K562 (cell line): ENCODE measurements at regions not wholly inside any gene's neighbourhood (a gene's known extent, or its start where the extent isn't known, plus 50 kb on each side); places are given as distances from the start of the nearest gene placed in this dataset.

Experiments
- ATAC-seq: fragments of 200-7000 bp; cut with Tn5 transposase; 3 replicates; pipeline ENCODE4 v1.9.1; 2020; ENCODE audit warnings: moderate library complexity
- BruUV-seq: library from RNA; stranded (reverse); fragments of 400-500 nt; replicated peaks from 2 replicates; lab custom pipeline; 2021; lab: Mats Ljungman, UMichigan
- CTCF ChIA-PET: fragments of 300-600 bp; formaldehyde crosslinking; extraction: SDS; loops from one replicate; lab custom pipeline; 2021; ENCODE audit warnings: low intra/inter-chr PET ratio; lab: Yijun Ruan, JAX
- POLR2A ChIA-PET: fragments of 300-600, 350-650 bp; sonication (Branson Sonifier 250); formaldehyde crosslinking; extraction: SDS; loops from one replicate; lab custom pipeline; 2021; ENCODE audit warnings: antibody characterized with exemption, inconsistent platforms; lab: Yijun Ruan, JAX
- DNase-seq, 4 experiments: peaks; one replicate each; pipeline versions ENCODE4 v3.0.0 to v3.0.0-alpha.2; 2011 to 2018; ENCODE audit warnings: low spot score in 3 of 4, mixed read lengths in 3 of 4; ENCODE audit errors: extremely low read depth in 1 of 4
- FAIRE-seq: peaks from 2 replicates; lab custom pipeline; 2011; peaks lifted over from hg19 to GRCh38; lab: Jason Lieb, UNC
- H2AFZ ChIP-seq: 2 replicates; pipeline ENCODE4 v1.6.0; 2011; ENCODE audit warnings: low read depth, low read length, control low read depth, inconsistent platforms
- H3K27ac ChIP-seq: fragments of 200-600 bp; 3 replicates; pipeline ENCODE4 v1.8.0; 2011; ENCODE audit warnings: low read depth, mild to moderate bottlenecking, control low read depth, inconsistent platforms, low read length, moderate library complexity, mixed read lengths; ENCODE audit errors: extremely low read depth
- H3K27me3 ChIP-seq, 2 experiments: fragments of 300-600 bp in 1 of 2; 2 replicates in 1 of 2; 3 replicates in 1 of 2; pipeline versions ENCODE4 v1.6.0 to v1.8.0; 2011; ENCODE audit warnings: inconsistent platforms in 2 of 2, low read length in 2 of 2, mild to moderate bottlenecking in 1 of 2, mixed read lengths in 1 of 2, moderate library complexity in 1 of 2; ENCODE audit not compliant: control insufficient read depth in 2 of 2, insufficient read depth in 2 of 2
- H3K36me3 ChIP-seq: fragments of 300-600 bp; 3 replicates; pipeline ENCODE4 v1.8.0; 2011; ENCODE audit warnings: mild to moderate bottlenecking, low read length, inconsistent platforms; ENCODE audit not compliant: control insufficient read depth, insufficient read depth
- H3K4me1 ChIP-seq, 2 experiments: fragments of 200-600 bp in 1 of 2; replicated peaks in 1 of 2; 2 replicates in 1 of 2; 3 replicates in 1 of 2; pipeline versions ENCODE4 v1.5.1 to v1.8.0; 2011; ENCODE audit warnings: inconsistent platforms in 2 of 2, low read length in 2 of 2, mild to moderate bottlenecking in 1 of 2, mixed read lengths in 1 of 2, moderate library complexity in 1 of 2; ENCODE audit not compliant: control insufficient read depth in 2 of 2, insufficient read depth in 2 of 2
- H3K4me2 ChIP-seq: 2 replicates; pipeline ENCODE4 v1.6.1; 2011; ENCODE audit warnings: low read length, control low read depth, inconsistent platforms, mixed read lengths; ENCODE audit not compliant: insufficient read depth
- H3K4me3 ChIP-seq: fragments of 200-600 bp; sonication (generic), shearing (Covaris generic); 2 replicates; pipeline ENCODE4 v1.5.1; 2016; ENCODE audit warnings: control low read depth, inconsistent platforms
- H3K79me2 ChIP-seq: fragments of 200-600 bp; 3 replicates; pipeline ENCODE4 v1.8.0; 2011; ENCODE audit warnings: low read length, inconsistent platforms; ENCODE audit not compliant: control insufficient read depth, insufficient read depth
- H3K9ac ChIP-seq, 2 experiments: 2 replicates each; pipeline versions ENCODE4 v1.6.0 to v1.6.1; 2011; ENCODE audit warnings: low read depth in 2 of 2, low read length in 2 of 2, control low read depth in 1 of 2, inconsistent platforms in 1 of 2, mild to moderate bottlenecking in 1 of 2, mixed read lengths in 1 of 2; ENCODE audit not compliant: insufficient read depth in 1 of 2
- H3K9me1 ChIP-seq: one replicate; pipeline ENCODE4 v1.6.0; 2011; ENCODE audit warnings: inconsistent platforms, mild to moderate bottlenecking, low read length, moderate library complexity; ENCODE audit not compliant: control insufficient read depth, insufficient read depth
- H3K9me3 ChIP-seq: replicated peaks from 2 replicates; pipeline ENCODE4 v1.5.1; 2011; ENCODE audit warnings: low read depth, low read length, inconsistent platforms; ENCODE audit not compliant: control insufficient read depth, insufficient read depth
- H4K20me1 ChIP-seq: replicated peaks from 2 replicates; pipeline ENCODE4 v1.6.1; 2011; ENCODE audit warnings: low read length, inconsistent platforms, mixed read lengths; ENCODE audit not compliant: control insufficient read depth, insufficient read depth
- ARHGAP35 ChIP-seq: fragments of 450-650 bp; IDR thresholded peaks from 2 replicates; pipeline ENCODE4 v1.6.1; 2018; ENCODE audit not compliant: partially characterized antibody
- CREB1 ChIP-seq, 2 experiments: sonication (generic) in 1 of 2; formaldehyde crosslinking in 1 of 2; IDR thresholded peaks; 2 replicates each; pipeline versions ENCODE4 v1.6.1 to v1.8.0; 2012 to 2022; ENCODE audit warnings: inconsistent platforms in 1 of 2, mild to moderate bottlenecking in 1 of 2, missing genetic modification reagents in 1 of 2, moderate library complexity in 1 of 2
- E2F3 ChIP-seq: fragments of 250-450 bp; sonication (Bioruptor Pico); IDR thresholded peaks from 2 replicates; pipeline ENCODE4 v1.4.0; 2020; ENCODE audit warnings: mild to moderate bottlenecking
- GATA2 ChIP-seq: sonication (generic); formaldehyde crosslinking; IDR thresholded peaks from 2 replicates; pipeline ENCODE4 v1.4.0; 2020; ENCODE audit warnings: mild to moderate bottlenecking, missing genetic modification reagents
- MNT ChIP-seq, 2 experiments: fragments of 450-650 bp; conservative IDR thresholded peaks; 2 replicates each; pipeline ENCODE4 v1.6.1; 2017; ENCODE audit warnings: mild to moderate bottlenecking in 2 of 2, moderate library complexity in 2 of 2
- NFRKB ChIP-seq: fragments of 450-650 bp; IDR thresholded peaks from 2 replicates; pipeline ENCODE4 v1.6.1; 2016; ENCODE audit warnings: low read depth
- ZNF212 ChIP-seq: fragments of 450-650 bp; formaldehyde crosslinking; IDR thresholded peaks from 2 replicates; pipeline ENCODE4 v1.4.0; 2020; ENCODE audit warnings: mild to moderate bottlenecking
- ZNF224 ChIP-seq: sonication (generic); formaldehyde crosslinking; IDR thresholded peaks from 2 replicates; pipeline ENCODE4 v1.8.0; 2022; ENCODE audit warnings: mild to moderate bottlenecking, missing genetic modification reagents
- ZNF311 ChIP-seq: fragments of 250-450 bp; sonication (Bioruptor Pico); IDR thresholded peaks from 2 replicates; pipeline ENCODE4 v1.4.0; 2020; ENCODE audit warnings: mild to moderate bottlenecking, moderate library complexity
- WGBS: fragments of 100-300 bp; shearing (Covaris generic); methylation state at CpG from one replicate; pipeline ENCODE4 v1.1.6; 2016; ENCODE audit warnings: low coverage, mixed read lengths; ENCODE audit not compliant: insufficient coverage; ENCODE audit errors: missing lambda C conversion rate; 5-methylcytosine and 5-hydroxymethylcytosine counted together
- in situ Hi-C: fragments of 300-500 bp; cut with MboI; formaldehyde crosslinking; loops from 4 replicates; pipeline ENCODE4 v1.15.0; 2018; ENCODE audit warnings: inconsistent platforms, mixed read lengths
- intact Hi-C: fragments of 100-400 bp; cut with micrococcal nuclease; formaldehyde crosslinking; loops from 2 replicates; pipeline ENCODE4 v1.14.2; 2022
- TF ChIP-seq, protein P1 (sequence below): fragments of 450-650 bp; IDR thresholded peaks from 2 replicates; pipeline ENCODE4 v1.6.1; 2018; ENCODE audit not compliant: partially characterized antibody
- TF ChIP-seq, protein P2 (sequence below): fragments of 150-350 bp; conservative IDR thresholded peaks from 2 replicates; pipeline ENCODE4 v1.6.1; 2014; ENCODE audit warnings: low read length
- TF ChIP-seq, protein P3 (sequence below): fragments of 450-650 bp; formaldehyde crosslinking; IDR thresholded peaks from 2 replicates; pipeline ENCODE4 v1.4.0; 2020; ENCODE audit warnings: mild to moderate bottlenecking, moderate library complexity

DNA sequence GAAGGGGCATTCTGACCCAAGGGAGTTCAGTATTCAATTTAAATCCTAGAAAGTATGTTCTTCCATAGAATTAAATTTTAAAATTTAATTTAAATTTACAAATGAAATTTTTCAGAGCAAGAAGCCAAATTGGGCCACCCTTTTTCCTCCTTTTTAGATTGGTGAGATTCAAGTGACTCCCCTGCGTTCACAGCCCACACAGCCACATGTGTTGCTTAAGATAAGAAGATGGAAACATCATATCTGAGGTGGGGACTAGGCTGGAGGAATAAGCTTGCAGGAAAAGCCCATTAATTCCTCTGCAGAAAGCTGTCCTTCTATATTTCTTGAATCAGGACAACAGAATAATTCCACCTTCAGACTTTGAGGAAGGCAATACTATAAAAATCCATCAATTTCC, 392.7 kb upstream of the ZNF507 start (continued):
- TF ChIP-seq, protein P1, sequence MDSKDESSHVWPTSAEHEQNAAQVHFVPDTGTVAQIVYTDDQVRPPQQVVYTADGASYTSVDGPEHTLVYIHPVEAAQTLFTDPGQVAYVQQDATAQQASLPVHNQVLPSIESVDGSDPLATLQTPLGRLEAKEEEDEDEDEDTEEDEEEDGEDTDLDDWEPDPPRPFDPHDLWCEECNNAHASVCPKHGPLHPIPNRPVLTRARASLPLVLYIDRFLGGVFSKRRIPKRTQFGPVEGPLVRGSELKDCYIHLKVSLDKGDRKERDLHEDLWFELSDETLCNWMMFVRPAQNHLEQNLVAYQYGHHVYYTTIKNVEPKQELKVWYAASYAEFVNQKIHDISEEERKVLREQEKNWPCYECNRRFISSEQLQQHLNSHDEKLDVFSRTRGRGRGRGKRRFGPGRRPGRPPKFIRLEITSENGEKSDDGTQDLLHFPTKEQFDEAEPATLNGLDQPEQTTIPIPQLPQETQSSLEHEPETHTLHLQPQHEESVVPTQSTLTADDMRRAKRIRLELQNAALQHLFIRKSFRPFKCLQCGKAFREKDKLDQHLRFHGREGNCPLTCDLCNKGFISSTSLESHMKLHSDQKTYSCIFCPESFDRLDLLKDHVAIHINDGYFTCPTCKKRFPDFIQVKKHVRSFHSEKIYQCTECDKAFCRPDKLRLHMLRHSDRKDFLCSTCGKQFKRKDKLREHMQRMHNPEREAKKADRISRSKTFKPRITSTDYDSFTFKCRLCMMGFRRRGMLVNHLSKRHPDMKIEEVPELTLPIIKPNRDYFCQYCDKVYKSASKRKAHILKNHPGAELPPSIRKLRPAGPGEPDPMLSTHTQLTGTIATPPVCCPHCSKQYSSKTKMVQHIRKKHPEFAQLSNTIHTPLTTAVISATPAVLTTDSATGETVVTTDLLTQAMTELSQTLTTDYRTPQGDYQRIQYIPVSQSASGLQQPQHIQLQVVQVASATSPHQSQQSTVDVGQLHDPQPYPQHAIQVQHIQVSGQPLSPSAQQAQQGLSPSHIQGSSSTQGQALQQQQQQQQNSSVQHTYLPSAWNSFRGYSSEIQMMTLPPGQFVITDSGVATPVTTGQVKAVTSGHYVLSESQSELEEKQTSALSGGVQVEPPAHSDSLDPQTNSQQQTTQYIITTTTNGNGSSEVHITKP: peak; percentile 13
- TF ChIP-seq ZNF224 (no peak), CREB1 (IDR thresholded peaks at IDR 0.05) (no peak), CREB1 (CRISPR knock-in tag; IDR thresholded peaks at IDR 0.05) (no peak), ZNF212 (CRISPR knock-in tag) (no peak), NFRKB (no peak)
- TF ChIP-seq, all 486 proteins: peak for 6

DNA sequence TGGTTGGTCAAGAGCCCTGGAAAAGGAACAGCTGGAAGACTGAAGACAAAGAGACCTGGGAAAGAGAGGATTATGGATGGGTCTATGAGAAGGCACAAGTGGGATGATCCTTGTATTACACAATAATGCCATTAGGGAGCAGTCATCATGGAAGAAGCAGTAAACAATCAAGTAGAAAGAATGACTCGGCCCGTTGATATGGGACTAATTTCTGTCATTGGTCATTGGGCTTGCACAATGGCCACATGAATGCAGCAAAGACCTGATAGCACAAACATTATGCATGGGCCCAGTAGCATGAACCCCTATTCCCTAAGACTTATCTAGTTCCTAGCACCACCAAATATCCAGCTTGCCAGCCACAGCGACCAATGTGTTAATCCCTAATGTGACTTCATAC, 390.3 kb upstream of the ZNF507 start:
- POLR2A ChIA-PET: no interaction called here
- H3K4me2 ChIP-seq: no peak overlapping the region
- H3K9ac ChIP-seq: no peak overlapping the region
- no peak for TF ChIP-seq E2F3 (CRISPR knock-in tag)
- TF ChIP-seq, protein P2, sequence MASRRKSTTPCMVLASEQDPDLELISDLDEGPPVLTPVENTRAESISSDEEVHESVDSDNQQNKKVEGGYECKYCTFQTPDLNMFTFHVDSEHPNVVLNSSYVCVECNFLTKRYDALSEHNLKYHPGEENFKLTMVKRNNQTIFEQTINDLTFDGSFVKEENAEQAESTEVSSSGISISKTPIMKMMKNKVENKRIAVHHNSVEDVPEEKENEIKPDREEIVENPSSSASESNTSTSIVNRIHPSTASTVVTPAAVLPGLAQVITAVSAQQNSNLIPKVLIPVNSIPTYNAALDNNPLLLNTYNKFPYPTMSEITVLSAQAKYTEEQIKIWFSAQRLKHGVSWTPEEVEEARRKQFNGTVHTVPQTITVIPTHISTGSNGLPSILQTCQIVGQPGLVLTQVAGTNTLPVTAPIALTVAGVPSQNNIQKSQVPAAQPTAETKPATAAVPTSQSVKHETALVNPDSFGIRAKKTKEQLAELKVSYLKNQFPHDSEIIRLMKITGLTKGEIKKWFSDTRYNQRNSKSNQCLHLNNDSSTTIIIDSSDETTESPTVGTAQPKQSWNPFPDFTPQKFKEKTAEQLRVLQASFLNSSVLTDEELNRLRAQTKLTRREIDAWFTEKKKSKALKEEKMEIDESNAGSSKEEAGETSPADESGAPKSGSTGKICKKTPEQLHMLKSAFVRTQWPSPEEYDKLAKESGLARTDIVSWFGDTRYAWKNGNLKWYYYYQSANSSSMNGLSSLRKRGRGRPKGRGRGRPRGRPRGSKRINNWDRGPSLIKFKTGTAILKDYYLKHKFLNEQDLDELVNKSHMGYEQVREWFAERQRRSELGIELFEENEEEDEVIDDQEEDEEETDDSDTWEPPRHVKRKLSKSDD: no peak
- TF ChIP-seq, protein P3, sequence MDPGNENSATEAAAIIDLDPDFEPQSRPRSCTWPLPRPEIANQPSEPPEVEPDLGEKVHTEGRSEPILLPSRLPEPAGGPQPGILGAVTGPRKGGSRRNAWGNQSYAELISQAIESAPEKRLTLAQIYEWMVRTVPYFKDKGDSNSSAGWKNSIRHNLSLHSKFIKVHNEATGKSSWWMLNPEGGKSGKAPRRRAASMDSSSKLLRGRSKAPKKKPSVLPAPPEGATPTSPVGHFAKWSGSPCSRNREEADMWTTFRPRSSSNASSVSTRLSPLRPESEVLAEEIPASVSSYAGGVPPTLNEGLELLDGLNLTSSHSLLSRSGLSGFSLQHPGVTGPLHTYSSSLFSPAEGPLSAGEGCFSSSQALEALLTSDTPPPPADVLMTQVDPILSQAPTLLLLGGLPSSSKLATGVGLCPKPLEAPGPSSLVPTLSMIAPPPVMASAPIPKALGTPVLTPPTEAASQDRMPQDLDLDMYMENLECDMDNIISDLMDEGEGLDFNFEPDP (CRISPR knock-in tag): no peak
- TF ChIP-seq GATA2 (CRISPR knock-in tag): no peak
- no peak for TF ChIP-seq ARHGAP35
- TF ChIP-seq ZNF311 (CRISPR knock-in tag): no peak
- no peak for TF ChIP-seq MNT (conservative IDR thresholded peaks at IDR 0.05)
- no peaks in the 10 kb centered on the region for H4K20me1 ChIP-seq
- H3K9me1 ChIP-seq: no peaks in the 10 kb centered on the region
- intact Hi-C loops: no loop called here
- no peaks in the 10 kb centered on the region; a peak in 1 of 5 replicates for H3K4me1 ChIP-seq
- BruUV-seq: no TSS peak
- peaks cover 7 to 10% of the 10 kb centered on the region in 2 experiments; a peak in 3 of 5 replicates for H3K27me3 ChIP-seq
- H3K4me3 ChIP-seq: no peak overlapping the region
- no peak for DNase-seq
- no peak overlapping the region for H2AFZ ChIP-seq
- no peaks in the 10 kb centered on the region for H3K79me2 ChIP-seq
- H3K27ac ChIP-seq: no peak overlapping the region
- no peaks in the 10 kb centered on the region for H3K9me3 ChIP-seq
- 0% methylated on average over 3 of the region's 3 CpGs for WGBS
- no peak for FAIRE-seq
- no peak for ATAC-seq
- CTCF ChIA-PET: no interaction called here
- H3K36me3 ChIP-seq: no peaks in the 10 kb centered on the region
- in situ Hi-C loops: no loop called here
